ENCODE measurements at regions not wholly inside any gene's neighbourhood (a gene's known extent, or its start where the extent isn't known, plus 50 kb on each side); places are given as distances from the start of the nearest gene placed in this dataset.

DNA sequence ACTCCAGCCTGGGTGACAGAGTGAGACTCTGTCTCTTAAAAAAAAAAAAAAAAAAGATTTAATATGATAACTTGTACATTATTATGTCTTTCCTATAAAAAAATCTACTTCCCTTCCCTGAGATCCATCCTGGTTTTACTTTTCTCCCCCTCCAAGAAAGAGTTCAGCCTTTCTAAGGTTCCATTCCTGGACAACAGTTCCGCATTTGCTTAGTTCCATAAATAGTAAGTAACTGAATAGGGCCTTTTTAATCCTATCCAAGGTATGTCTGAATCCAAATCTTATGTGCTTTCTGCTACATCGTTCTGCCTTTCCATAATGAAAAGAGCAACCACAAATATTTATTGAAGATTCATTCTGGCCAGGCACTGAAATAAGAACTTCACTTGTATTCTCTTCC lies 187.8 kb downstream of the DACT1 start:
- H3K4me3 ChIP-seq (ENCODE audit: low read depth, low read length, poor library complexity, severe bottlenecking): no peak overlapping the region
- H3K36me3 ChIP-seq (ENCODE audit: insufficient read depth, low read length): no peaks in the 10 kb centered on the region
- H3K79me2 ChIP-seq (ENCODE audit: insufficient read depth, low read length): no peaks in the 10 kb centered on the region
- H3K4me2 ChIP-seq (ENCODE audit: low read length): no peak overlapping the region
- H4K20me1 ChIP-seq (ENCODE audit: insufficient read depth, low read length): no peaks in the 10 kb centered on the region
- H3K9me3 ChIP-seq (ENCODE audit: low read length): no peaks in the 10 kb centered on the region; the same call in 1 of the 2 replicates
- H3K9ac ChIP-seq (ENCODE audit: low read length): no peak overlapping the region
- no peak overlapping the region for H3K27ac ChIP-seq (ENCODE audit: low read depth, low read length, poor library complexity, severe bottlenecking)
- H3K9me2 ChIP-seq (ENCODE audit: low read depth, low read length): no peaks in the 10 kb centered on the region
- no peak for TF ChIP-seq EZH2 (IDR thresholded peaks at IDR 0.05; ENCODE audit: borderline replicate concordance, low read length)
- TF ChIP-seq, protein P1, sequence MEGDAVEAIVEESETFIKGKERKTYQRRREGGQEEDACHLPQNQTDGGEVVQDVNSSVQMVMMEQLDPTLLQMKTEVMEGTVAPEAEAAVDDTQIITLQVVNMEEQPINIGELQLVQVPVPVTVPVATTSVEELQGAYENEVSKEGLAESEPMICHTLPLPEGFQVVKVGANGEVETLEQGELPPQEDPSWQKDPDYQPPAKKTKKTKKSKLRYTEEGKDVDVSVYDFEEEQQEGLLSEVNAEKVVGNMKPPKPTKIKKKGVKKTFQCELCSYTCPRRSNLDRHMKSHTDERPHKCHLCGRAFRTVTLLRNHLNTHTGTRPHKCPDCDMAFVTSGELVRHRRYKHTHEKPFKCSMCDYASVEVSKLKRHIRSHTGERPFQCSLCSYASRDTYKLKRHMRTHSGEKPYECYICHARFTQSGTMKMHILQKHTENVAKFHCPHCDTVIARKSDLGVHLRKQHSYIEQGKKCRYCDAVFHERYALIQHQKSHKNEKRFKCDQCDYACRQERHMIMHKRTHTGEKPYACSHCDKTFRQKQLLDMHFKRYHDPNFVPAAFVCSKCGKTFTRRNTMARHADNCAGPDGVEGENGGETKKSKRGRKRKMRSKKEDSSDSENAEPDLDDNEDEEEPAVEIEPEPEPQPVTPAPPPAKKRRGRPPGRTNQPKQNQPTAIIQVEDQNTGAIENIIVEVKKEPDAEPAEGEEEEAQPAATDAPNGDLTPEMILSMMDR (IDR thresholded peaks at IDR 0.05; ENCODE audit: low read length): no peak
- no peaks in the 10 kb centered on the region for H3F3A ChIP-seq (ENCODE audit: insufficient read depth, low read length)
- no peaks in the 10 kb centered on the region for H3K4me1 ChIP-seq (ENCODE audit: insufficient read depth, low read length, severe bottlenecking)
- H2AFZ ChIP-seq (ENCODE audit: low read length): no peak overlapping the region
- no peaks in the 10 kb centered on the region for H3K27me3 ChIP-seq (ENCODE audit: insufficient read depth, low read length)

DNA sequence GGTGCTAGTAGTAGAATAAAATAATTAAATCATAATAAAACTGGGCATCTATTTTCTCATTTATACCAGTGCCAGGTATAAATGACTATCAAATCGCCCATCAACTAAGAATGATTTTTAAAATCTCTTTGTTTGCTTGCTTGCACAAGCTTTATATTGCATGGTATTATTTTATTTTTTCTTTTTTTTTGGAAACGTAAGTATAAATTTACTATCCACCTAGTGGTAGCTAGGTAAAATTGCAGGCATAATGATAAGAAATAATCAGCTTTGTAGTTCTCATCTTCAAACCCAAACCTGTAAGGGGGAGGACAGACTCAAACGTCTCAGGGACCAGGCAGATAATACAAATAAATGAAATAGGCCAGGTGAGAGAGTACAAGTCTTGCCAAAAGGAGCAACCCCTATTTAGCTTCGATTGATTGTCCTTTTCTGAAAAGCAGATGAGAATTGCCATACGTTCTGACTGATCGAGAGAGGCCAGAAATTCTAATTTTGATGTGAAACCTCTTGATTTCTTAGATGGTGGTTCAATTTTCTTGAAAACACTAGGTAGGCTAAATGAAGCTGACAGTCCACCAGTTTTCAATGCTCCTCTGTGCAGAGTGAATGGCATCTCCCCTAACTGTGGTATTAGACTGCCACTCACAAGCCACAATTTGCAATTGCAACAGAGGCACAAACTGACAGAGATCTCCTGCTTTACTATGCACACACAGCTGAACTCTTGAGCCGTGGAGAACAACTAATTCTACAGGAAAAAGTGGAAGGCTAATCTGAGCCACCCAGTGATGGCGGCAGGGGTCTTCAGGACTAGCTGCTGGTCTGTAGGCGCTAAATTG lies 189.3 kb downstream of the DACT1 start:
- Histone ChIP-seq H3K9me2 (ENCODE audit: low read depth, low read length) (no peaks in the 10 kb centered on the region), H3K4me3 (ENCODE audit: low read depth, low read length, poor library complexity, severe bottlenecking) (no peak overlapping the region), H3K79me2 (ENCODE audit: insufficient read depth, low read length) (no peaks in the 10 kb centered on the region), H4K20me1 (ENCODE audit: insufficient read depth, low read length) (no peaks in the 10 kb centered on the region), H3K9ac (ENCODE audit: low read length) (no peak overlapping the region), H3K27ac (ENCODE audit: low read depth, low read length, poor library complexity, severe bottlenecking) (no peak overlapping the region), H3K27me3 (ENCODE audit: insufficient read depth, low read length) (0 out of 2 replicates have a peak, but pooled peaks cover 2% of the 10 kb centered on the region), H2AFZ (ENCODE audit: low read length) (no peak overlapping the region), H3K4me2 (ENCODE audit: low read length) (no peak overlapping the region), H3K4me1 (ENCODE audit: insufficient read depth, low read length, severe bottlenecking) (no peaks in the 10 kb centered on the region), H3K36me3 (ENCODE audit: insufficient read depth, low read length) (no peaks in the 10 kb centered on the region), H3K9me3 (ENCODE audit: low read length) (no peaks in the 10 kb centered on the region; the same call in 1 of the 2 replicates), H3F3A (ENCODE audit: insufficient read depth, low read length) (no peaks in the 10 kb centered on the region)
- TF ChIP-seq EZH2 (IDR thresholded peaks at IDR 0.05; ENCODE audit: borderline replicate concordance, low read length): no peak
- TF ChIP-seq, protein P1 (IDR thresholded peaks at IDR 0.05; ENCODE audit: low read length): peak; percentile 41

DNA sequence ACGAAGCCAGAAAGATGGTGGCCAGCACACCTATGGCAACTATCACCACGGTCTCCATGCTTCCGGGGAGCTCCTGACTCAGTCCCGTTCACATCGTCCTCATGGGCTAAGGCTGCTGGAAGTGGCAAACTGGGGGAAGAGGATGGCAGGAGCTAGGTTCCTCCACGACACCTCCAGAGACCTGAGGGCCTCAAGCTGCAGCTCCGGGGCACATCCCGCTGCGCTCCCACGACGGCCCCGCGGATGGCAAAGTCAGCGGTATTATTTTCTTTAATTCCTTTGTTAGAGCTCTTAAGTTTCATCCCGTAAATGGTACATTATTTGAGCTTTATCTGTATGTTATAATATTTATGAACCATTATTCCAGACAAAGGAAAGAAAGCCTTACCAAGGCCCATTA lies 190.5 kb downstream of the DACT1 start:
- Histone ChIP-seq H2AFZ (ENCODE audit: low read length) (no peak overlapping the region), H3K27me3 (ENCODE audit: insufficient read depth, low read length) (0 out of 2 replicates have a peak, but pooled peaks cover 3% of the 10 kb centered on the region), H3K9me3 (ENCODE audit: low read length) (no peaks in the 10 kb centered on the region; the same call in 1 of the 2 replicates), H3K36me3 (ENCODE audit: insufficient read depth, low read length) (no peaks in the 10 kb centered on the region), H3K4me3 (ENCODE audit: low read depth, low read length, poor library complexity, severe bottlenecking) (no peak overlapping the region), H3K9me2 (ENCODE audit: low read depth, low read length) (no peaks in the 10 kb centered on the region), H3K4me2 (ENCODE audit: low read length) (no peak overlapping the region), H3F3A (ENCODE audit: insufficient read depth, low read length) (no peaks in the 10 kb centered on the region), H3K79me2 (ENCODE audit: insufficient read depth, low read length) (no peaks in the 10 kb centered on the region), H3K27ac (ENCODE audit: low read depth, low read length, poor library complexity, severe bottlenecking) (no peak overlapping the region), H3K4me1 (ENCODE audit: insufficient read depth, low read length, severe bottlenecking) (no peaks in the 10 kb centered on the region), H4K20me1 (ENCODE audit: insufficient read depth, low read length) (no peaks in the 10 kb centered on the region), H3K9ac (ENCODE audit: low read length) (no peak overlapping the region)
- TF ChIP-seq EZH2 (IDR thresholded peaks at IDR 0.05; ENCODE audit: borderline replicate concordance, low read length): no peak
- TF ChIP-seq, protein P1 (IDR thresholded peaks at IDR 0.05; ENCODE audit: low read length): no peak

Measured in OCI-LY1 (cell line).